ENCODE measurements at regions not wholly inside any gene's neighbourhood (a gene's known extent, or its start where the extent isn't known, plus 50 kb on each side); places are given as distances from the start of the nearest gene placed in this dataset.

- no peak for TF ChIP-seq CTCF (IDR thresholded peaks at IDR 0.05; ENCODE audit: low read depth, low read length)
- TF ChIP-seq EZH2phosphoT487 (IDR thresholded peaks at IDR 0.05; ENCODE audit: low read depth) = no peak
Measured at GRCh38 chr5:173534664-173535063, 81.8 kb downstream of the BOD1 start.
